Esophagus squamous epithelium (tissue), 5 donors: ENCODE measurements at regions not wholly inside any gene's neighbourhood (a gene's known extent, or its start where the extent isn't known, plus 50 kb on each side); places are given as distances from the start of the nearest gene placed in this dataset.
"Not testable (repeated sequence)": the region's sequence is repeated elsewhere in the genome, so short reads cannot be mapped to it uniquely, and the experiment has no call there.

Source experiments
- DNase-seq: peaks from one replicate; lab custom pipeline; 2025; lab: John Stamatoyannopoulos, UW
- H3K27ac ChIP-seq, 4 donors: fragments of 200-600 bp; sonication (generic); one replicate each; pipeline ENCODE4 v1.5.1; 2016 to 2019; ENCODE audit warnings: mild to moderate bottlenecking in 1 of 4
- H3K27me3 ChIP-seq, 4 donors: fragments of 200-600 bp; sonication (generic); 1 replicate in 3 of 4; 2 replicates in 1 of 4; pipeline versions ENCODE4 v1.5.1 to v1.6.0; 2017 to 2021; ENCODE audit warnings: antibody characterized with exemption in 1 of 4
- H3K36me3 ChIP-seq, 3 donors: fragments of 200-600 bp; sonication (generic); one replicate each; pipeline ENCODE4 v1.5.1; 2016 to 2019
- H3K4me1 ChIP-seq, 3 donors: fragments of 200-600 bp; sonication (generic); one replicate each; pipeline ENCODE4 v1.5.1; 2017 to 2019
- H3K4me3 ChIP-seq, 4 donors: fragments of 200-600 bp; sonication (generic); 1 replicate in 3 of 4; 2 replicates in 1 of 4; pipeline ENCODE4 v1.5.1; 2016 to 2019; ENCODE audit warnings: mild to moderate bottlenecking in 2 of 4, moderate library complexity in 1 of 4
- H3K9me3 ChIP-seq, 3 donors: fragments of 200-600 bp; sonication (generic); one replicate each; pipeline ENCODE4 v1.5.1; 2016 to 2019
- POLR2A ChIP-seq, 4 donors: fragments of 450-650 bp; IDR thresholded peaks; one replicate each; pipeline ENCODE4 v1.6.1; 2017; ENCODE audit warnings: antibody characterized with exemption in 4 of 4, mild to moderate bottlenecking in 4 of 4, moderate library complexity in 3 of 4
- WGBS, 2 donors: methylation state at CpG; one replicate each; pipeline ENCODE4 v1.1.5; 2018; 5-methylcytosine and 5-hydroxymethylcytosine counted together
- intact Hi-C: fragments of 100-400 bp; cut with DNase I; formaldehyde crosslinking; loops from one replicate; pipeline ENCODE4 v1.15.0; 2022
- TF ChIP-seq, protein P1 (sequence below), 6 experiments: fragments of 450-650 bp in 4 of 6; fragments of 200-600 bp in 2 of 6; sonication (generic) in 2 of 6; IDR thresholded peaks; one replicate each; pipeline ENCODE4 v1.5.1; 2016 to 2019; ENCODE audit warnings: antibody characterized with exemption in 6 of 6, mild to moderate bottlenecking in 4 of 6, moderate library complexity in 4 of 6
- donor health status: DM: yes; HTN: yes; CAD: no.

DNA sequence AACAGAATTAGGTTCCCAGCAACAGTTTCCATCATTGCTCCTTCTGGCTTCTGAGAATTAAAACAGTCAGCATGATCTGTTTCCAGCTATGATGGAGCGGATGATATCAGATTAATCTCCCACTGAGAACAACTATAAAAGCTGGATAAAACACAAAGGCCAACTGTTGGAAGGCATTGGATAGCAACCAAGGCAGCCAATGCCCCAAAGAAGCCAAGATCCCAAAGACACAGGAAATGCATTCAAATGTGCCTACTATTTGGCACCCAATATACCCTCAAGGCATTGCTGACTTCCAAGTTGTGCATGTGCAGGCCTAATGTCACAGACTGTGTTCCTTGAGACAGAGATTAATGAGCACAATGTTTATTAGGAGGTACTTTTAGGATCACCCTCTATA is 259.3 kb downstream of the ARHGAP12 start:
- H3K36me3 ChIP-seq = no peaks in the 10 kb centered on the region
- intact Hi-C loops = no loop called here
- H3K27me3 ChIP-seq = no peaks in the 10 kb centered on the region
- TF ChIP-seq POLR2A (IDR thresholded peaks at IDR 0.05) = no peak
- TF ChIP-seq, protein P1, sequence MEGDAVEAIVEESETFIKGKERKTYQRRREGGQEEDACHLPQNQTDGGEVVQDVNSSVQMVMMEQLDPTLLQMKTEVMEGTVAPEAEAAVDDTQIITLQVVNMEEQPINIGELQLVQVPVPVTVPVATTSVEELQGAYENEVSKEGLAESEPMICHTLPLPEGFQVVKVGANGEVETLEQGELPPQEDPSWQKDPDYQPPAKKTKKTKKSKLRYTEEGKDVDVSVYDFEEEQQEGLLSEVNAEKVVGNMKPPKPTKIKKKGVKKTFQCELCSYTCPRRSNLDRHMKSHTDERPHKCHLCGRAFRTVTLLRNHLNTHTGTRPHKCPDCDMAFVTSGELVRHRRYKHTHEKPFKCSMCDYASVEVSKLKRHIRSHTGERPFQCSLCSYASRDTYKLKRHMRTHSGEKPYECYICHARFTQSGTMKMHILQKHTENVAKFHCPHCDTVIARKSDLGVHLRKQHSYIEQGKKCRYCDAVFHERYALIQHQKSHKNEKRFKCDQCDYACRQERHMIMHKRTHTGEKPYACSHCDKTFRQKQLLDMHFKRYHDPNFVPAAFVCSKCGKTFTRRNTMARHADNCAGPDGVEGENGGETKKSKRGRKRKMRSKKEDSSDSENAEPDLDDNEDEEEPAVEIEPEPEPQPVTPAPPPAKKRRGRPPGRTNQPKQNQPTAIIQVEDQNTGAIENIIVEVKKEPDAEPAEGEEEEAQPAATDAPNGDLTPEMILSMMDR (IDR thresholded peaks at IDR 0.05) = no peak
- no peak overlapping the region for H3K4me3 ChIP-seq
- peaks cover 0 to 18% (median 0%) of the 10 kb centered on the region in 3 donors for H3K4me1 ChIP-seq
- peak overlapping the region in 1 of 4 donors; percentile 19 for H3K27ac ChIP-seq
- peaks cover 0 to 7% (median 0%) of the 10 kb centered on the region in 3 donors for H3K9me3 ChIP-seq
- 33 to 57% methylated on average over 1 of the region's 1 CpG for WGBS, 2 donors
- no peak for DNase-seq

DNA sequence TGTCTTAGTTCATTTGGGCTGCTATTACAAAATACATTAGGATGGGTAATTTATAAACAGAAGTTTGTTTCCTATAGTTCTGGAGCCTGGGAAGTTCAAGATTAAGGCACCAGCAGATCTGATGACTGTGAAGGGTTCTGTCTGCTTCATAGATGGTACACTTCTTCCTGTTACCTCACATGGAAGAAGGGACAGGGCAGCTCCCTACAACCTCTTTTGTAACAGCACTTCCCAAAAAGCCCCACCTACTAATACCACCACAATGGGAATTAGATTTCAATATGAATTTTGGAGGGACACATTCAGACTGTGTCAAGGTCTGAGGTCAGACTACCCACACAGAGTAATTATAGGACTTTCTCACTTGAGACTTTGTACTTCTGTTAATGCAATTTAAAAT is 260.3 kb downstream of the ARHGAP12 start:
- Histone ChIP-seq H3K4me1 (peaks cover 0 to 18% (median 0%) of the 10 kb centered on the region in 3 donors), H3K4me3 (no peak overlapping the region), H3K36me3 (no peaks in the 10 kb centered on the region), H3K9me3 (peaks cover 0 to 7% (median 0%) of the 10 kb centered on the region in 3 donors), H3K27ac (peak overlapping the region in 1 of 4 donors; percentile 19), H3K27me3 (no peaks in the 10 kb centered on the region)
- intact Hi-C loops = no loop called here
- no peak for TF ChIP-seq POLR2A (IDR thresholded peaks at IDR 0.05)
- TF ChIP-seq, protein P1 (IDR thresholded peaks at IDR 0.05) = no peak
- no peak for DNase-seq

DNA sequence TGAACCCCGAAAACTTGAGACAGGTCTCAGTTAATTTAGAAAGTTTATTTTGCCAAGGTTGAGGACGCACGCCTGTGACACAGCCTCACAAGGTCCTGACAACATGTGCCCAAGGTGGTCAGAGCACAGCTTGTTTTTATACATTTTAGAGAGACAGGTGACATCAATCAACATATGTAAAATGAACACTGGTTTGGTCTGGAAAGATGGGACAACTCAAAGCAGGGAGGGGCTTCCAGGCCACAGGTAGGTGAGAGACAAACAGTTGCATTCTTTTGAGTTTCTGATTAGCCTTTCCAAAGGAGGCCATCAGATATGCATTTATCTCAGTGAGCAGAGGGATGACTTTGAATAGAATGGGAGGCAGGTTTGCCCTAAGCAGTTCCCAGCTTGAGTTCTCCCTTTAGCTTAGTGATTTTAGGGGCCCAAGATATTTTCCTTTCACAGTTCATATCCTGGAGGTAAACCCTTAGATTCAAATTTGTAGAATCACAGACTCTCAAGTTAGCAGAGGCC is 262.8 kb downstream of the ARHGAP12 start:
- intact Hi-C loops, H3K27ac ChIP-seq: not testable (repeated sequence)

DNA sequence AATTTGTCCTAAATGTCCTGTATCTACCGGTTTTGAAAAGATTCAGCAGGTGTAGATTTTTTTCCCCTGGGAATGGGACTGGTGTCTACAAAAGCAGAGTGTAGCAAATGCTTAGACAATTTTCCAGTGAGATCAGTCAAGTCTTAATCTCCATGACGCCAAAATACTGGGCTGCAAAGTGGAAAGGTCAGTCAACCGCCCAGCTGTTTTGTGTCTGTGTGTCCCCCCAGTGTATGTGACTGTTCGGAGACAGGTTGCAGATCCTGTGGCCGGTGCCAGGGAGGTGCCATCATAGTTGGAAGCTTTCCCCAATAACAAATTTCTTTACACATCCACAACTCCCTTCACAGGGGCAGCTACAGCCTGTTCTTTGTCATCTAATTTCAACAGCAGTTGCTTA is 263.8 kb downstream of the ARHGAP12 start:
- WGBS, 2 donors = 68 to 77% methylated on average over 4 to 5 of the region's 5 CpGs
- no peak for DNase-seq

More for the DNA sequence above, 262.8 kb downstream of the ARHGAP12 start:
- WGBS, 2 donors = 95 to 96% methylated on average over 3 of the region's 3 CpGs
- peaks cover 0 to 18% (median 0%) of the 10 kb centered on the region in 3 donors for H3K4me1 ChIP-seq
- not testable (repeated sequence) for DNase-seq, H3K27me3 ChIP-seq, H3K9me3 ChIP-seq, H3K4me3 ChIP-seq, H3K36me3 ChIP-seq

DNA sequence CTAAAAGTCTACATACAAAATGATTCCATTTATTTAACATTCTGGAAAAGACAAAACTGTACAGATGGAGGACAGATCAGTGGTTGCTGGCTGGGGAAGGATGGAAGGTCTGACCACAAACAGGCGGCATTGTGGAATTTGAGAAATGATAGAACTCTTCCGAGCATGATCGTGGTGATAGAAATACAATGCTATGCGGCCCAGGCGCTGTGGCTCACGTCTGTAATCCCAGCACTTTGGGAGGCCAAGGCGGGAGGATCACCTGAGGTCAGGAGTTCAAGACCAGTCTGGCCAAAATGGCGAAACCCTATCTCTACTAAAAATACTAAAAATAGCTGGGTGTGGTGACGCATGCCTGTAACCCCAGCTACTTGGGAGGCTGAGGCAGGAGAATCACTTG is 264.6 kb downstream of the ARHGAP12 start:
- H3K4me1 ChIP-seq, H3K9me3 ChIP-seq, H3K27ac ChIP-seq, DNase-seq, H3K4me3 ChIP-seq, intact Hi-C loops, H3K36me3 ChIP-seq, H3K27me3 ChIP-seq: not testable (repeated sequence)
- 76 to 86% methylated on average over 8 to 9 of the region's 9 CpGs for WGBS, 2 donors

More for the DNA sequence above, 263.8 kb downstream of the ARHGAP12 start:
- Histone ChIP-seq H3K27ac (no peak overlapping the region), H3K4me1 (peaks cover 0 to 14% (median 0%) of the 10 kb centered on the region in 3 donors), H3K27me3 (no peaks in the 10 kb centered on the region), H3K4me3 (no peak overlapping the region), H3K9me3 (no peaks in the 10 kb centered on the region), H3K36me3 (no peaks in the 10 kb centered on the region)
- intact Hi-C loops = no loop called here
- TF ChIP-seq POLR2A (IDR thresholded peaks at IDR 0.05) = no peak

DNA sequence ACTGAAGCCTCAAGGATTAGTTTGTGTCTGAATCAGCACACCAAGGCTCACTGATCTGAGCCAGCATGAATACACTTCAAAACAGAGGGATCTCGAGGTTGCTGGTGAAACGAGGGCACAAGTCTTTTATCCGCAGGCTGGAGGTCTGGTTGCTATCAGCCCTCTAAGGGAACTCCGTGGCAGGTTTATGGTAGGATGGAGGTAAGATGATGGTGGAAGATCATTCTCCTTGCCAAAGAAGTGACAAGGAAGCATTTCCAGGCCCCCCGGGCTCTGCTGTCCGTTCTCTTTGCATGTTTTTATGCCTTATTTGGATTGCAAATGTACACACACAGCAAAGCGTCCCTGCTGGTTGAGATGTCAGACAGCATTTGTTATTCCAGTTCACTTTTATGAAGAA is 268.3 kb downstream of the ARHGAP12 start:
- no peaks in the 10 kb centered on the region for H3K27me3 ChIP-seq
- no peak for DNase-seq
- TF ChIP-seq, protein P1 (IDR thresholded peaks at IDR 0.05) = no peak
- TF ChIP-seq POLR2A (IDR thresholded peaks at IDR 0.05) = no peak
- WGBS, 2 donors = 47 to 77% methylated on average over 7 of the region's 7 CpGs
- no peak overlapping the region for H3K4me3 ChIP-seq
- H3K27ac ChIP-seq = peak overlapping the region in 3 of 4 donors; percentile 4 to 13 (median 10)
- intact Hi-C loops = no loop called here
- H3K4me1 ChIP-seq = no peaks in the 10 kb centered on the region
- H3K36me3 ChIP-seq = no peaks in the 10 kb centered on the region
- H3K9me3 ChIP-seq = no peaks in the 10 kb centered on the region

DNA sequence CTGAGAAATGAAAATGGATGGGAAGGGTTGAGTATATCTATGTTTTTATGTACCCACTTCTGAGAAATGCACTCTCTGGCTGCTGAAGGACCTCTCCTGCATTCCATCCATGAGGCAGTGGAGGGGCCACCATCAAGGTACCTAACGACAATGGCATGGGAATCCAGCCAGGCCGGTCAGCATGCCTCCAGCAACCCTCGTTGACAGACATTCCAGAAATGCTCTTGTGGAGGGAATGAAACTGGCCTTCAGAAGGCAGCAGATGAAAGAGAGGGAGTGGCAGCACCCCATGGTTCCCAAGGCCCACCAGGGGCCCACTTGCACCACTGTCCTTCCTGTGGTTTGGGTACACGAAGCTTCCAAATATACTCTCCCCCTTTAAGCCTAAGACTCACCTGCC is 269.0 kb downstream of the ARHGAP12 start:
- no peaks in the 10 kb centered on the region for H3K27me3 ChIP-seq
- H3K9me3 ChIP-seq = no peaks in the 10 kb centered on the region
- intact Hi-C loops = no loop called here
- 80 to 93% methylated on average over 2 to 4 of the region's 4 CpGs for WGBS, 2 donors
- no peak overlapping the region for H3K4me3 ChIP-seq
- H3K27ac ChIP-seq = no peak overlapping the region
- H3K36me3 ChIP-seq = no peaks in the 10 kb centered on the region
- no peaks in the 10 kb centered on the region for H3K4me1 ChIP-seq
- no peak for DNase-seq
- TF ChIP-seq POLR2A (IDR thresholded peaks at IDR 0.05) = no peak
- TF ChIP-seq, protein P1 (IDR thresholded peaks at IDR 0.05) = no peak
